Kidney epithelial cell (primary cell): ENCODE measurements at regions not wholly inside any gene's neighbourhood (a gene's known extent, or its start where the extent isn't known, plus 50 kb on each side); places are given as distances from the start of the nearest gene placed in this dataset.
A peak's percentile ranks its signal among the peaks of the same experiment; 100 is the strongest.
"Not testable (repeated sequence)": the region's sequence is repeated elsewhere in the genome, so short reads cannot be mapped to it uniquely, and the experiment has no call there.

ENCODE experiments used
- DNase-seq: peaks from one replicate; pipeline ENCODE4 v3.0.0-alpha.2; 2010; ENCODE audit warnings: low read depth
- H3K27me3 ChIP-seq: 2 replicates; pipeline ENCODE4 v1.6.0; 2011; ENCODE audit warnings: low read length; ENCODE audit not compliant: control insufficient read depth, insufficient read depth
- H3K36me3 ChIP-seq: 2 replicates; pipeline ENCODE4 v1.5.1; 2011; ENCODE audit warnings: low read length; ENCODE audit not compliant: control insufficient read depth, insufficient read depth
- H3K4me3 ChIP-seq: 2 replicates; pipeline ENCODE4 v1.5.1; 2011; ENCODE audit warnings: low read depth, mild to moderate bottlenecking, control low read depth, low read length
- CTCF ChIP-seq: IDR thresholded peaks from 2 replicates; pipeline ENCODE4 v1.5.1; 2011; ENCODE audit warnings: mild to moderate bottlenecking, moderate library complexity, low read length, control low read depth, inconsistent platforms; ENCODE audit not compliant: insufficient read depth, poor library complexity, severe bottlenecking

- no peak for TF ChIP-seq CTCF
- peak; percentile 21 for DNase-seq
Measured at GRCh38 chrX:44785652-44786051, 58.2 kb upstream of the DUSP21 start.

GRCh38 chrX:44784241-44784640, 59.6 kb upstream of the DUSP21 start:
- Histone ChIP-seq H3K27me3 (no peaks in the 10 kb centered on the region), H3K36me3 (no peaks in the 10 kb centered on the region), H3K4me3 (no peak overlapping the region)
- no peak for TF ChIP-seq CTCF
- DNase-seq: no peak

More at GRCh38 chrX:44785652-44786051, 58.2 kb upstream of the DUSP21 start:
- no peaks in the 10 kb centered on the region for H3K36me3 ChIP-seq
- H3K27me3 ChIP-seq: no peaks in the 10 kb centered on the region
- no peak overlapping the region for H3K4me3 ChIP-seq

- no peak for TF ChIP-seq CTCF
- Histone ChIP-seq H3K27me3 (no peaks in the 10 kb centered on the region), H3K4me3 (no peak overlapping the region), H3K36me3 (no peaks in the 10 kb centered on the region)
- DNase-seq: no peak
Measured at GRCh38 chrX:44778254-44778653, 65.6 kb upstream of the DUSP21 start.

- no peak for DNase-seq
- Histone ChIP-seq H3K36me3 (no peaks in the 10 kb centered on the region), H3K4me3 (no peak overlapping the region), H3K27me3 (no peaks in the 10 kb centered on the region)
- TF ChIP-seq CTCF: no peak
Measured at GRCh38 chrX:44775726-44776125, 68.1 kb upstream of the DUSP21 start.

GRCh38 chrX:44774066-44774465, 69.8 kb upstream of the DUSP21 start:
- H3K27me3 ChIP-seq, H3K36me3 ChIP-seq, DNase-seq, H3K4me3 ChIP-seq: not testable (repeated sequence)

- TF ChIP-seq CTCF: no peak
- H3K27me3 ChIP-seq: no peaks in the 10 kb centered on the region
- no peak for DNase-seq
- no peak overlapping the region for H3K4me3 ChIP-seq
- no peaks in the 10 kb centered on the region for H3K36me3 ChIP-seq
Measured at GRCh38 chrX:44770121-44770520, 73.7 kb upstream of the DUSP21 start.
